ENCODE measurements at regions not wholly inside any gene's neighbourhood (a gene's known extent, or its start where the extent isn't known, plus 50 kb on each side); places are given as distances from the start of the nearest gene placed in this dataset.

DNA sequence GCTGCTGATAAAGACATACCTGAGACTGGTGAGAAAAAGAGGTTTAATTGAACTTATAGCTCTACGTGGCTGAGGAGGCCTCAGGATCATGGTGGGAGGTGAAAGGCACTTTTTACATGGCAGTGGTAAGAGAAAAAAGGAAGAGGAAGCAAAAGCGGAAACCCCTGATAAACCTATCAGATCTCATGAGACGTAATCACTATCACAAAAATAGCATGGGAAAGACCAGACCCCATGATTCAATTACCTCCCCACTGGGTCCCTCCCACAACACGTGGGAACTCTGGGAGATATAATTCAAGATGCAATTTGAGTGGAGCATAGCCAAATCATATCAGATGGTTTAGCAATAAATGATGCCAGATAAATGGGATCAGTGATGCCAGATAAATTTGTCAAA is 892.0 kb upstream of the CELF2 start:
- TF ChIP-seq, protein P1, sequence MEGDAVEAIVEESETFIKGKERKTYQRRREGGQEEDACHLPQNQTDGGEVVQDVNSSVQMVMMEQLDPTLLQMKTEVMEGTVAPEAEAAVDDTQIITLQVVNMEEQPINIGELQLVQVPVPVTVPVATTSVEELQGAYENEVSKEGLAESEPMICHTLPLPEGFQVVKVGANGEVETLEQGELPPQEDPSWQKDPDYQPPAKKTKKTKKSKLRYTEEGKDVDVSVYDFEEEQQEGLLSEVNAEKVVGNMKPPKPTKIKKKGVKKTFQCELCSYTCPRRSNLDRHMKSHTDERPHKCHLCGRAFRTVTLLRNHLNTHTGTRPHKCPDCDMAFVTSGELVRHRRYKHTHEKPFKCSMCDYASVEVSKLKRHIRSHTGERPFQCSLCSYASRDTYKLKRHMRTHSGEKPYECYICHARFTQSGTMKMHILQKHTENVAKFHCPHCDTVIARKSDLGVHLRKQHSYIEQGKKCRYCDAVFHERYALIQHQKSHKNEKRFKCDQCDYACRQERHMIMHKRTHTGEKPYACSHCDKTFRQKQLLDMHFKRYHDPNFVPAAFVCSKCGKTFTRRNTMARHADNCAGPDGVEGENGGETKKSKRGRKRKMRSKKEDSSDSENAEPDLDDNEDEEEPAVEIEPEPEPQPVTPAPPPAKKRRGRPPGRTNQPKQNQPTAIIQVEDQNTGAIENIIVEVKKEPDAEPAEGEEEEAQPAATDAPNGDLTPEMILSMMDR (IDR thresholded peaks at IDR 0.05 in 2 of 3, conservative IDR thresholded peaks at IDR 0.05 in 1 of 3; ENCODE audit: control insufficient read depth in 2 of 3, extremely low read depth in 1 of 3, insufficient read depth in 1 of 3, low read depth in 3 of 3, low read length in 3 of 3) = no peak
- no peak for TF ChIP-seq POLR2AphosphoS5 (IDR thresholded peaks at IDR 0.05; ENCODE audit: low read length)
- TF ChIP-seq POLR2A (IDR thresholded peaks at IDR 0.05; ENCODE audit: low read depth, low read length) = no peak
- no peak for TF ChIP-seq TBL1XR1 (IDR thresholded peaks at IDR 0.05; ENCODE audit: low read depth, low read length)
